HG03439 (cell line): ENCODE measurements at regions not wholly inside any gene's neighbourhood (a gene's known extent, or its start where the extent isn't known, plus 50 kb on each side); places are given as distances from the start of the nearest gene placed in this dataset.

Experiments
- ATAC-seq: cut with Tn5 transposase; IDR thresholded peaks from one replicate; pipeline ENCODE4 v1.9.1; 2021; ENCODE audit warnings: mild to moderate bottlenecking, moderate library complexity; ENCODE audit not compliant: unreplicated experiment

GRCh38 chr2:139850254-139850890, 1070.2 kb upstream of the NXPH2 start:
- ATAC-seq = no peak

GRCh38 chr2:139836769-139837168, 1056.6 kb upstream of the NXPH2 start:
- ATAC-seq = no peak

- ATAC-seq = no peak
Observed at GRCh38 chr2:139835101-139835500, 1054.9 kb upstream of the NXPH2 start.

DNA sequence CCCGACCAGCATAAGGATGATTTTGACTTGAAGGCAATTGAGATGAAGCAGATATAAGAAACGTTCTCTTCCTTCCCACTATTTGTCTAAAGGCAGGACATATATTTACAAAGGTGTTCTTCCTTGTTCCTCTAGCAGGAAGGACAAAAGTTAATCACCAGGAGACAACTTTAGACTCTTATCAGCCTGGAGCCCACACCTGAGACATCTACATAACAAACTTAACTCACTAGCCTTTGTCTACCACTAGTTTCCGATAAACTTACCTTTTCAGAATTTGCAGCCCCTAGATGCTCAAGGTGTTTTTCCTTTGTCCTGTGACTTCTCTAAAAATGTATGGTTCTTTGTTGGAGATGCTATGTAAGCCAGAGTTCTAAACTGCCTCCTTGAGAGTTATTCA, 1047.8 kb upstream of the NXPH2 start:
- ATAC-seq = no peak

- no peak for ATAC-seq
Observed at GRCh38 chr2:139825726-139826125, 1045.5 kb upstream of the NXPH2 start.

GRCh38 chr2:139819273-139819796, 1039.1 kb upstream of the NXPH2 start:
- no peak for ATAC-seq

- ATAC-seq = no peak
Observed at GRCh38 chr2:139814458-139814857, 1034.3 kb upstream of the NXPH2 start.

GRCh38 chr2:139813340-139813739, 1033.2 kb upstream of the NXPH2 start:
- no peak for ATAC-seq

DNA sequence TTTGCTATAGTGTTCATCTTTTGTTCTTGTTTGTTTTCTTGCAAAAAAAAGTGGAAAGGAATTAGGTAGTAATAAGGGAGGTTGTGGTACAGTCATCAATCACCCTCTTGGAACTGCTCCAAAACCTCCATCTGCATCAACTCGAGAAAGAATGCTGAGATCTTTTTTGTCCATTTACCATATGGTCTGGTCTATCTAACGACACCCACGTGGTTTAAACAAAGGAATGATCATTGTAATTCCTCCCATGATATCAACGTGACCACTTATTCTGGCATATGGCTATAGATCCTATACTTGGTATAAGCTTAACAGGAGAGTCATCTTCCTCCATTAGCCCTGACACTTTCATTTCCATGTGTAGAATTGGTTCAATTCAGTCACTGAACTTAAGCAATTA, 1025.3 kb upstream of the NXPH2 start:
- ATAC-seq = no peak

DNA sequence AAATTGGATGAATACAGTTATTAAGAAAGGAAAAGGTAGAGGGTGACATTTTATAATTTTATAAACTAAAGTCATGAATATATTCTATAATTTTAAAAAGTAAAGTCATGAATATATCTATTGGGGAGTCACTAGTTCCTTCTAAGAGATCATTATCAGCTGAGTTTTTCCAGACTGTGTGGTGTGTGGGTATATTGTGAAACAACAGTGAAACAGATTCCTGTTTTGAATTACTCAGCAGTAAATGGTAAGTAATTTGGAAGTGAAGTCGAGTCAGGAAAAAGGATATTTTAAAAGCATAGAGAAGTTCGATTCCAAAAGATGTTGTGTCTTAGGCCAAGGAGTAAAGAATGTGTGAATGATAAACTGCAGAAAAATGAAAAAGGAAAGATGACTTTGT, 1018.2 kb upstream of the NXPH2 start:
- no peak for ATAC-seq

DNA sequence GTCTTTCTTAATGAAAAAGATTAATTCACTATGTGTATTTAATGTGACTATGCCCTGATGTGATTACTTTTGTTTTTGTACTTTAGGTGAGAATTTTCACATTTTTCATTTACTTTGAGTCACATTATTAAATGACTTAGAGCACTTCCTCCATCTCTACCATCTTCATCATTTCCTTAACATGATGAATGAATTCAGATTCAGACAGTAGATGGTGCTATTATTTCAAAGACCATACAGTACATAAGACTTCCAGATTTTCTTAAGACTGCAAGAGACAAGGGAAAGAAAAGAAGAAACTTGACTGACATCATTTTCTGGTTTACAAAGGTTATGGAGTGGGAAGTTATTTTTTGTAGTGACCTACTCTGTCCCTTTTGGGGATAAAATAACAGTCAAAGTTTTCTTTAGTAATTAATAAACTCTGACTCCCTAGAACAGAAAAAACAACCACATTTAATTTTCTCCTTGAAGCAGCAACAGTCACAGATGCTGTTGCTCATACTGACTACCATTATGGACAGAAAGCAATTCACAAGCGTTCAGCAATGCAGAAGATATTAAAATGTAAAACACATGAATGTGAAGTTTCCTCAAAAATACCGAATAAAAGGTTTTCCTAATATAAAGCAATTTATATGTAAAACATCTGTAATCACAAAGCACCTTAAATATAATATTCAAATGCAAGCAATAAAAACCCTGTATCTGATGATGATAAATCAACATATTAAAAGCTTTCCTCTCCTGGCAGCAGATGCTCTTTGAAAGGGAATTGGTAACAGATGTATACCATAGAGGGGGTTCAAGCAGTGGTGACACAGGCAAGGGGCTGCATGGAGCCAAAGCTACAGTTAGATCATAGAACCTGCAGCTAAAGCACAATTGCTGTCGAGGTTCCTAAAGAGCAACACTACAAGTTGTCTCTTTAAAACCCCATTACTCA, 1010.9 kb upstream of the NXPH2 start:
- no peak for ATAC-seq

GRCh38 chr2:139790136-139790535, 1009.9 kb upstream of the NXPH2 start:
- ATAC-seq = no peak

DNA sequence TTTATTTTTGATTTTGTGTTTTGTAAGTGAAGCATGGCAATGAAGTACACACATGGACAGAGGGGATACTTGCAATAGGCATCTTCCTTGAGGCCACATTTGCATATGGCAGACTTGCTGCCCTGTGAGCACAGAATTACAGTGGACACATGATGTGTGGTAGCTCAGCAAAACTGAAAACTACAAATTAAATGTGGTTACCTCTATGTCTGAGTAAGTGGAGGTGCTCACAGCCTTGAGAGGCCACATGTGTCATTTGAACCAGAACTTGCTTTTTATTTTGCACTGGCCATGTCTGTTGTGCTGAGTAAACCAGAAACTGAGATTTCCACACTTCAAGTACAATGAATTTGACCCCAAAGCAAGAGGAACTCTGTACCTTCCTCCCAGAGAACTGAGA, 998.5 kb upstream of the NXPH2 start:
- ATAC-seq = no peak

GRCh38 chr2:139773720-139774277, 993.6 kb upstream of the NXPH2 start:
- no peak for ATAC-seq

GRCh38 chr2:139769633-139770032, 989.4 kb upstream of the NXPH2 start:
- ATAC-seq = no peak

DNA sequence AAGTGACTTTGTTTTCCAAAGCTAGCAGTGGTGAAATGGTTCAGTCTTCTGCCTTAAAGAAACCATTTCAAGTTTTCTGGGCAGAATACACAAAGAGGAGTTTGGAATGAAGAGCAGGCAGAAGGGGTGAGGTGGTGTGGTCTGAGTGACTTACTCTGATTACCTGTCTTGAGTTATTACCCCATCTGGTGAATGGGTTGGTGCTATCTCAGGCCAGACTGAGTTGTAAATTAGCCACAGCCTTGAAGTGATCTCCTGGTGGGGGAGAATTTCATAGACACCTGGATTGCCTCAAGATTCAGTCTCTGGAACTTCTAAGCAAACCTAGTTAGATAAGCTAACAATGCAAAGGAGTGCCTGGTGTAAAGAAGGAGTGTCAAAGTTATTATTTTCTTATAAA, 983.5 kb upstream of the NXPH2 start:
- no peak for ATAC-seq

DNA sequence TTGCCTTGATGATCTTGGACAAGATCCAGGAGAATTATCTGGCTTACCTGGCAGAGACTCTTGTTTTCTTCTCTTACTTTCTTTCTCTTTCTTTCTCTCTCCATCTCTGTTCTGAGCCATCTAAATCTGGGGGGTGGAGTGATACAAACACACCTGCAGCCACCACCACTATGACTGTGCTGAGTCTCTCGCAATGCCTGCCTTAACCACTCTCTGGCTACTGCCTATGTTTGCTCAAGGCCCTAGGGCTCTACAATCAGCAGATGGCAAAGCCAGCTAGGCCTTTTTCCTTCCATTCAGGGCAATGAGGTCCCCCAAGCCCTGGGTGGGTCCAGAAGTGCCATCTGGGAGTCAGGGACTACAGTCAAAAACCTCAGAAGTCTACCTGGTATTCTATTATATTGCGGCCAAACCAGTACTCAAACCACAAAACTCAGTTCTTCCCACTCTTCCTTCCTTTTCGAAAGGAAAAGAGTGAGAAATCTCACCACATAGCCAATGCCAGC, 978.9 kb upstream of the NXPH2 start:
- no peak for ATAC-seq

DNA sequence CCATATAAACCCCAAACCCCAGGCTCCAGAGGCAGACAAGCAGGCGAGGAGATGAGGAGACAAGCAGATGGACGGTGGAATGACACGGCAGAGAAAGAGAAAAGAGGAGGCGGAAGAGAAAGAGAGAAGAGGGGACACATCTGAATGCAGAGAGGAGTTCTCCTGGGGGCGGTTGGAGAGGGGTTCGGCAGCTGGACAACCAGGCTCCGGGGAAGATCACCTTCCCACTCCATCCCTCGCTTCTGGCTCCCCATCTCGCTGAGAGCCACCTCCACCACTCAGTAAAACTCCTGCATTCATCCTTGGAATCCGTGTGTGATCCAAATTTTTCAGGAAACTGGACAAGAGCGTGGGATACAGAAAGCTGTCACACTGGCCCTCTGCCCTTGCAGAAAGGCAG, 966.7 kb upstream of the NXPH2 start:
- no peak for ATAC-seq

GRCh38 chr2:139744273-139744672, 964.1 kb upstream of the NXPH2 start:
- no peak for ATAC-seq

- ATAC-seq = no peak
Observed at GRCh38 chr2:139742216-139743172, 962.3 kb upstream of the NXPH2 start.
